Lung (tissue), 11 donors: ENCODE measurements at regions not wholly inside any gene's neighbourhood (a gene's known extent, or its start where the extent isn't known, plus 50 kb on each side); places are given as distances from the start of the nearest gene placed in this dataset.
A peak's percentile ranks its signal among the peaks of the same experiment; 100 is the strongest.

Experiments
- ATAC-seq: fragments of 200-7000 bp; cut with Tn5 transposase; one replicate; pipeline ENCODE4 v1.9.1; 2020; ENCODE audit warnings: moderate number of reproducible peaks; ENCODE audit not compliant: insufficient read depth, low FRiP score
- DNase-seq, 3 donors: peaks; one replicate each; pipeline ENCODE4 v3.0.0-alpha.2; 2013 to 2017
- H3K27ac ChIP-seq, 2 donors: one replicate each; pipeline ENCODE4 v1.5.1; 2013; ENCODE audit warnings: mild to moderate bottlenecking in 2 of 2, moderate library complexity in 2 of 2, control low read depth in 1 of 2, inconsistent platforms in 1 of 2, low read depth in 1 of 2, low read length in 1 of 2
- H3K27me3 ChIP-seq, 3 donors: one replicate each; pipeline ENCODE4 v1.5.1; 2013; ENCODE audit warnings: low read length in 2 of 3; ENCODE audit not compliant: control insufficient read depth in 3 of 3, insufficient read depth in 3 of 3
- H3K36me3 ChIP-seq, 4 donors: one replicate each; pipeline ENCODE4 v1.5.1; 2013; ENCODE audit warnings: low read length in 4 of 4, mild to moderate bottlenecking in 1 of 4, moderate library complexity in 1 of 4; ENCODE audit not compliant: control insufficient read depth in 4 of 4, insufficient read depth in 4 of 4
- H3K4me1 ChIP-seq, 5 donors: one replicate each; pipeline ENCODE4 v1.5.1; 2013; ENCODE audit warnings: low read length in 5 of 5, mild to moderate bottlenecking in 2 of 5, moderate library complexity in 1 of 5; ENCODE audit not compliant: control insufficient read depth in 5 of 5, insufficient read depth in 5 of 5
- H3K4me3 ChIP-seq: one replicate; pipeline ENCODE4 v1.5.1; 2013; ENCODE audit warnings: mild to moderate bottlenecking, control low read depth, moderate library complexity
- H3K9ac ChIP-seq, 2 donors: one replicate each; pipeline ENCODE4 v1.5.1; 2013; ENCODE audit warnings: low read length in 2 of 2, control low read depth in 1 of 2; ENCODE audit not compliant: insufficient read depth in 1 of 2
- H3K9me3 ChIP-seq, 4 donors: one replicate each; pipeline ENCODE4 v1.5.1; 2013; ENCODE audit warnings: low read length in 3 of 4, mild to moderate bottlenecking in 1 of 4, moderate library complexity in 1 of 4; ENCODE audit not compliant: control insufficient read depth in 4 of 4, insufficient read depth in 3 of 4
- WGBS, 2 donors: extraction: QIAGEN DNeasy Blood & Tissue Kit; methylation state at CpG; one replicate each; pipeline ENCODE4 v1.1.7; 2013; 5-methylcytosine and 5-hydroxymethylcytosine counted together
- TF ChIP-seq, protein P1 (sequence below): IDR thresholded peaks from 2 replicates; pipeline ENCODE4 v1.5.1; 2012; ENCODE audit warnings: mild to moderate bottlenecking; ENCODE audit errors: control extremely low read depth, extremely low read depth
- donor health status: control.
- donor health status: control.
- donor health status: Bipolar disorder and iron deficiency.
- donor health status: healthy.
- donor health status: DM: yes; HTN: yes; CAD: no.

DNA sequence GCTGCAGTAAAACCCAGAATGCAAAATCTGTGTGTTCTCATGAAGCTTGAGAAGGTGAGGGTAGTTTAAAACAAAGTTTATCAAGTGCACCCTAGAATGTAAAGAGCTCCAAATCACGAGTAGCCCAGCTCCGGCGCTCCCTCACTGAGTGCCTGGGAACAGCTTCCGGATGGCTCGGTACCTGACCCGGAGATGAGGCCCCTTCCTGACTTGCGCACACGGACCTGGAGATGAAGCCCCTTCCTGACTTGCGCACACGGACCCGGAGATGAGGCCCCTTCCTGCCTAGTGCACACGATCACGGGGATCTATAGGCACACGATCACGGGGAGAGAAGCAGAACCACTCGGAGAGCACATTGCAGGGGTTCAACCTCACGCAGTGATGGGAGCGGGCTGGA is 322.1 kb upstream of the RNF32 start:
- Histone ChIP-seq H3K4me3 (no peak overlapping the region), H3K36me3 (no peaks in the 10 kb centered on the region), H3K27me3 (no peaks in the 10 kb centered on the region), H3K4me1 (peaks cover 0 to 2% (median 0%) of the 10 kb centered on the region in 5 donors), H3K9ac (no peak overlapping the region), H3K27ac (no peak overlapping the region), H3K9me3 (peaks cover 0 to 7% (median 2%) of the 10 kb centered on the region in 4 donors)
- TF ChIP-seq, protein P1, sequence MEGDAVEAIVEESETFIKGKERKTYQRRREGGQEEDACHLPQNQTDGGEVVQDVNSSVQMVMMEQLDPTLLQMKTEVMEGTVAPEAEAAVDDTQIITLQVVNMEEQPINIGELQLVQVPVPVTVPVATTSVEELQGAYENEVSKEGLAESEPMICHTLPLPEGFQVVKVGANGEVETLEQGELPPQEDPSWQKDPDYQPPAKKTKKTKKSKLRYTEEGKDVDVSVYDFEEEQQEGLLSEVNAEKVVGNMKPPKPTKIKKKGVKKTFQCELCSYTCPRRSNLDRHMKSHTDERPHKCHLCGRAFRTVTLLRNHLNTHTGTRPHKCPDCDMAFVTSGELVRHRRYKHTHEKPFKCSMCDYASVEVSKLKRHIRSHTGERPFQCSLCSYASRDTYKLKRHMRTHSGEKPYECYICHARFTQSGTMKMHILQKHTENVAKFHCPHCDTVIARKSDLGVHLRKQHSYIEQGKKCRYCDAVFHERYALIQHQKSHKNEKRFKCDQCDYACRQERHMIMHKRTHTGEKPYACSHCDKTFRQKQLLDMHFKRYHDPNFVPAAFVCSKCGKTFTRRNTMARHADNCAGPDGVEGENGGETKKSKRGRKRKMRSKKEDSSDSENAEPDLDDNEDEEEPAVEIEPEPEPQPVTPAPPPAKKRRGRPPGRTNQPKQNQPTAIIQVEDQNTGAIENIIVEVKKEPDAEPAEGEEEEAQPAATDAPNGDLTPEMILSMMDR = no peak
- DNase-seq (no peak), ATAC-seq (no peak)
- 82 to 87% methylated on average over 18 of the region's 18 CpGs for WGBS, 2 donors

DNA sequence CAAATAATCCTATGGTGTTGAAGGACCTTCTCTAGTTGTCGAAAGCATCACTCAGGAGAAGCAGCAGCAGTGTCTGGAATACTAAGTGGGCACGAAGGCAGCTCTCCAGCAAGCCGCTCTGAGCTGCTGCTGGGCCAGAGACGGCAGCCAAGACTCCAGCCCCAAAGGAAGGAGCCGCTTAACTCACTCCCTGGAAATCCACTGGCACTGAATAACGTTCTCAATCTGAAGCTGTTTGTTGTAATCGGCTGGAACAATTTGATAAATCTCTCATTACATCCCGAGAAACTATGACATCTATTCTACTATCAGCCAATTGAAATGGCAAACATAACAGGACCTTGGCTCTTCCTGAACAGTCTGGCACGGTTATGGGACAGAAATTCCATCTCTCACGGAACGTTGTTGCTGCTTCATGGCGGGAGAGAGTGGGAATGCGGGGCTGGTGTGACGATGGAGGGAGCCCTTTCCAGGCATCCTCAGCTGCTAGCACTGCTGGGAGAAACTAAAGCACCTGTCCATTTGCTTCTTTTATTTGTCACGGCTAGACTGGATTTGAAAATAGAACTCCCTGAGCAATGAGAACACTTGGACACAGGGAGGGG is 331.5 kb upstream of the RNF32 start:
- Histone ChIP-seq H3K27me3 (no peaks in the 10 kb centered on the region), H3K9ac (no peak overlapping the region), H3K36me3 (no peaks in the 10 kb centered on the region), H3K9me3 (peaks cover 0 to 2% (median under 1%) of the 10 kb centered on the region in 4 donors), H3K27ac (no peak overlapping the region), H3K4me1 (no peaks in the 10 kb centered on the region), H3K4me3 (no peak overlapping the region)
- ATAC-seq (no peak), DNase-seq (peak in 1 of 3 donors; percentile 11)
- TF ChIP-seq, protein P1 = no peak
- WGBS, 2 donors = 73 to 82% methylated on average over 15 of the region's 15 CpGs

DNA sequence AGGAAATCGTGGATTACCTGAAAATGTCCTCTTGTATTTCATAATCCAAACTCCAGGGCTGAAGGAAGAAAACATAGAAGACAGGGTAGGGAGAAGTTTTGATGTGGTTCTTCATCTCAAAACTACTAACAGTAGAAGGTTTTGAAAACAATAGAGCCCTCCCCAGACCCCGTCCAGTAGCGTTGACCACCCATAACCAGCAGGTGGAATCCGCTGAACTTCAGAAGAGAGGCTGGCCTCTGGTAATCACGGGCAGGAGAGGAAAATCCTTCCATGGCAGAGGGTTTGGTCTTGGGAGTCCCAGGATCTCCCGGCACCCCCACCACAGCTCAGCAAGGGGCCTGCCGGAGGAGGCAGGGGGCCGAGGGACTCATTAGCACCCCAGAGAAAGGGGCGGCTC is 333.4 kb upstream of the RNF32 start:
- WGBS, 2 donors = 62 to 79% methylated on average over 9 of the region's 9 CpGs
- Histone ChIP-seq H3K27me3 (no peaks in the 10 kb centered on the region), H3K4me1 (no peaks in the 10 kb centered on the region), H3K9me3 (peaks cover 0 to 2% (median 0%) of the 10 kb centered on the region in 4 donors), H3K27ac (no peak overlapping the region), H3K36me3 (no peaks in the 10 kb centered on the region), H3K4me3 (no peak overlapping the region), H3K9ac (no peak overlapping the region)
- TF ChIP-seq, protein P1 = no peak
- no peak for ATAC-seq
- DNase-seq = no peak

DNA sequence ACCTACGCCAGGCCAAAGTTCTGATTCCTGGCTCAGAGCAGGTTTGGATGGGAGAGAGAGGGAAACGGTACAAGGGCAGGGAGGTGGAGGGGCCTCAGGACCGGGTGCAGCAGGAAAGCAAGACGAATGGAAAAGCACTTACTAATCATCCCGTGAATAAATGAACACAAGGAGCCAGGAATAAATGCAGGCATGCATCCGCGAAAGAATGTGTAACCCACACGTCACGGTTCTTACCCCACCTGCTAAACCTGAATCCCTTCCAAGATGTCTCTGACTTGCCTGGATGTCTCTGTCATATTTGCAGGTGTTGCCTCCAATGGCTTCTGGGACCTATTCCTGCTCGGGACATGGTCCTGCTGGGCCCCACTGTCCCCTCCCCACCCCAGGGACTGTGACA is 335.2 kb upstream of the RNF32 start:
- H3K27me3 ChIP-seq = no peaks in the 10 kb centered on the region
- H3K9ac ChIP-seq = no peak overlapping the region
- no peaks in the 10 kb centered on the region for H3K4me1 ChIP-seq
- TF ChIP-seq, protein P1 = no peak
- H3K9me3 ChIP-seq = peaks cover 0 to 2% (median 0%) of the 10 kb centered on the region in 4 donors
- no peaks in the 10 kb centered on the region for H3K36me3 ChIP-seq
- ATAC-seq (no peak), DNase-seq (no peak)
- H3K27ac ChIP-seq = no peak overlapping the region
- no peak overlapping the region for H3K4me3 ChIP-seq
- WGBS, 2 donors = 83 to 89% methylated on average over 10 of the region's 10 CpGs
